ENCODE measurements at regions not wholly inside any gene's neighbourhood (a gene's known extent, or its start where the extent isn't known, plus 50 kb on each side); places are given as distances from the start of the nearest gene placed in this dataset.

DNA sequence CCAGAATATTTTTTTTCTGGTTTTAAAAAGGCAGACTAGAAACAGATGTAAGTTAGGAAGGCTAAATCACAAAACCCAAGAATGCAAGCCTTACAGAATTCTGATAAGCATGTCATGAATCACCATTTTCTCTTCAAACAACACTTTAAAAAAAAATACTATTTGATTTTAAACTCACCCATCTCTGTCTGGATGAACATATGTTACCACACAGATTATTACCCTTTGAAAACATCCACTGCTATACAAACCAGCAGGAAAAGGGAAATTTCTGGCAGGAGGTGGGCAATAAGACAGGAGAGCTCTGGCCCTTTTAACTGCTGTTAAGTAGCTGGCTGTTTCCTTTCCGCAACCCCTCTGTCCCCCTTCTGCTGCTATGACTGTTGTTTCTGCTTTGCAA, 317.7 kb upstream of the NOCT start:
- no peaks in the 10 kb centered on the region for H3K27me3 ChIP-seq
- H3K9me3 ChIP-seq: no peaks in the 10 kb centered on the region
- ATAC-seq (peak; percentile 26), DNase-seq (peak in 2 of 4 donors; percentile 41 to 55)
- TF ChIP-seq, protein P1, sequence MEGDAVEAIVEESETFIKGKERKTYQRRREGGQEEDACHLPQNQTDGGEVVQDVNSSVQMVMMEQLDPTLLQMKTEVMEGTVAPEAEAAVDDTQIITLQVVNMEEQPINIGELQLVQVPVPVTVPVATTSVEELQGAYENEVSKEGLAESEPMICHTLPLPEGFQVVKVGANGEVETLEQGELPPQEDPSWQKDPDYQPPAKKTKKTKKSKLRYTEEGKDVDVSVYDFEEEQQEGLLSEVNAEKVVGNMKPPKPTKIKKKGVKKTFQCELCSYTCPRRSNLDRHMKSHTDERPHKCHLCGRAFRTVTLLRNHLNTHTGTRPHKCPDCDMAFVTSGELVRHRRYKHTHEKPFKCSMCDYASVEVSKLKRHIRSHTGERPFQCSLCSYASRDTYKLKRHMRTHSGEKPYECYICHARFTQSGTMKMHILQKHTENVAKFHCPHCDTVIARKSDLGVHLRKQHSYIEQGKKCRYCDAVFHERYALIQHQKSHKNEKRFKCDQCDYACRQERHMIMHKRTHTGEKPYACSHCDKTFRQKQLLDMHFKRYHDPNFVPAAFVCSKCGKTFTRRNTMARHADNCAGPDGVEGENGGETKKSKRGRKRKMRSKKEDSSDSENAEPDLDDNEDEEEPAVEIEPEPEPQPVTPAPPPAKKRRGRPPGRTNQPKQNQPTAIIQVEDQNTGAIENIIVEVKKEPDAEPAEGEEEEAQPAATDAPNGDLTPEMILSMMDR (IDR thresholded peaks at IDR 0.05): no peak
- no peak overlapping the region for H3K4me3 ChIP-seq
- H3K4me1 ChIP-seq: no peaks in the 10 kb centered on the region
- H3K36me3 ChIP-seq: no peaks in the 10 kb centered on the region
- intact Hi-C loops (cut with DNase I): no loop called here
- H3K27ac ChIP-seq: no peak overlapping the region

DNA sequence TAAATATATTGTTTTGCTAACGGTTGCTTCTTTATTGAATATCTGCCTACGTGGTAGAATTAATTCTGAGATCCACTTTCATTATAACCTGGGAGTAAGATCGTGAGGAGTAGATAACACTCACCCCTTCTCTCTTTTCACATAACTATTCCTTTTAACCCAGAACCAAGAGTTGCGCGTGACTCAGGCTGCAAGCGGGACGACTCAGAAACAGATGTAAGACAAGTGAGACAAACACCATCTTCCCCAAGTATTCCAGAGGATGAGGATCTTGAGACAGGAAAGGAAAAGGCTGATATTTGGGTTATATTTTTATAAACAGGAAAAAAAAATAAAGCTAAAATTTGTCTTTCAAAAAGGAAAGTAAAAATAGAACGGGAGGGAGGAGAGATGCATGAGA, 318.8 kb upstream of the NOCT start:
- Histone ChIP-seq H3K27ac (no peak overlapping the region), H3K4me1 (no peaks in the 10 kb centered on the region), H3K36me3 (no peaks in the 10 kb centered on the region), H3K27me3 (no peaks in the 10 kb centered on the region), H3K4me3 (no peak overlapping the region), H3K9me3 (no peaks in the 10 kb centered on the region)
- ATAC-seq (no peak), DNase-seq (no peak)
- TF ChIP-seq, protein P1 (IDR thresholded peaks at IDR 0.05): no peak
- intact Hi-C loops (cut with DNase I): no loop called here

DNA sequence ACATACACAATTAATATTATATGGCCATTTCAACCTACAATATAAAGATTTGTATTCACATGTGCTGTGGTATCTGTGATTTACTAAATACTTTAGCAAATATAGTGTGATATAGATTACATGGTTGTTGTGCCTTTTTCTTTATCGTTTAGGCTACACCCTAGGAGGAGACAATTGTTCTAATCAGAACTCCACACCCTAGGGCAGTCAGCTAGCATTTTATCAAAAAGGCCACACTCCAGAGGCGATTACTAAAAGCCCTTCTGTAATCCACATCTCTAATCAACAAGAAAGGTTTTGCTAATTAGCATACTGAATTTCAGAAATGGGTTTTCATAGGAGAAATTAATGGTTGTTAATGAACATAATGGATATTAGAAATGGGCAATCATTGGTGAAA, 319.5 kb upstream of the NOCT start:
- H3K36me3 ChIP-seq: no peaks in the 10 kb centered on the region
- H3K27me3 ChIP-seq: no peaks in the 10 kb centered on the region
- H3K9me3 ChIP-seq: no peaks in the 10 kb centered on the region
- TF ChIP-seq, protein P1 (IDR thresholded peaks at IDR 0.05): no peak
- no peak overlapping the region for H3K27ac ChIP-seq
- no peaks in the 10 kb centered on the region for H3K4me1 ChIP-seq
- DNase-seq: no peak
- ATAC-seq: no peak
- intact Hi-C loops (cut with DNase I): no loop called here
- H3K4me3 ChIP-seq: no peak overlapping the region

DNA sequence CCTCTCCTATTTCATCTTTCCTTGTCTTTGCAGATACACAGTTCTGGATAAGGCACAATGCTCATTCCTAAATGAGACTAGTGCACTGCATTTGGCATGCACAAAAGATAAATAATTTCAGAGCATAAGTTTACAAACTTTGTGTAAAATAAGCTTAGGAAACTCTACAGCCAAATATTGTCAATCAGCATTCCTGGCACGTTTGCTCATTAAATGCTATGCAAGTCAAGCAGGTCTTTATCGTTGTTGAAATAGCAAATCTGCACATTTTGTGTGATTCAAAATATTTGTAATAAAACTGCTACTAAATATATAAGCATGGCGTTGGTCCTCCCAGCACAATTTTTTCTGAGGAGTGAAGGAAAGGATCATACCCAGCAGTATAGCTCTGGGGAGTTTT, 322.1 kb upstream of the NOCT start:
- no peak for ATAC-seq
- Histone ChIP-seq H3K4me3 (no peak overlapping the region), H3K36me3 (no peaks in the 10 kb centered on the region), H3K4me1 (no peaks in the 10 kb centered on the region), H3K9me3 (no peaks in the 10 kb centered on the region), H3K27me3 (no peaks in the 10 kb centered on the region), H3K27ac (no peak overlapping the region)
- TF ChIP-seq, protein P1 (IDR thresholded peaks at IDR 0.05): no peak
- intact Hi-C loops (cut with DNase I): no loop called here
- DNase-seq: no peak

DNA sequence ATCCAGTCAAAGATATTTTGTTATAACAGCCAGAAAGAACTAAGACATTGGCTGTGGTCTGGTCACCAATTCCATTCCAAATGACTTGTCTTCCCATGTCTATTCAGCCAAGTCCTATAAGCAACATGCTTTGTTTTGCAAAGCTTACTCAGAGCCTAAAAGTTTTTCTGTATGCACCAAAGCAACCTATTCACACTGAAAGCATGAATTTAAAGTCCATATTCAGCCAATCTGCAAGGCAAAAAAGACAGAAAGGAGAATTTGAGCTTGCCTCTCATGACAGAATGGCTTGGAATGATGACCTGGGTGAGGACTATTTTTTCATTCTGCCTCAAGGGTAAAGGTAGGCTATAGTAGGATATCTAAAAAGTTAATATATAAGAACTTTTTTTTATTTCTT, 323.2 kb upstream of the NOCT start:
- H3K27me3 ChIP-seq: no peaks in the 10 kb centered on the region
- no peaks in the 10 kb centered on the region for H3K4me1 ChIP-seq
- DNase-seq (no peak), ATAC-seq (no peak)
- TF ChIP-seq, protein P1 (IDR thresholded peaks at IDR 0.05): no peak
- H3K9me3 ChIP-seq: no peaks in the 10 kb centered on the region
- no peaks in the 10 kb centered on the region for H3K36me3 ChIP-seq
- intact Hi-C loops (cut with DNase I): no loop called here
- H3K4me3 ChIP-seq: no peak overlapping the region
- H3K27ac ChIP-seq: no peak overlapping the region

Data from left lung (tissue), 4 donors.